Dedifferentiated amniotic fluid mesenchymal stem cell (primary cell): ENCODE measurements at regions not wholly inside any gene's neighbourhood (a gene's known extent, or its start where the extent isn't known, plus 50 kb on each side); places are given as distances from the start of the nearest gene placed in this dataset.
"Not testable (repeated sequence)": the region's sequence is repeated elsewhere in the genome, so short reads cannot be mapped to it uniquely, and the experiment has no call there.

Experiments used
- DNase-seq: peaks from one replicate; pipeline ENCODE4 v3.0.0-alpha.2; 2016; ENCODE audit errors: extremely low spot score

DNA sequence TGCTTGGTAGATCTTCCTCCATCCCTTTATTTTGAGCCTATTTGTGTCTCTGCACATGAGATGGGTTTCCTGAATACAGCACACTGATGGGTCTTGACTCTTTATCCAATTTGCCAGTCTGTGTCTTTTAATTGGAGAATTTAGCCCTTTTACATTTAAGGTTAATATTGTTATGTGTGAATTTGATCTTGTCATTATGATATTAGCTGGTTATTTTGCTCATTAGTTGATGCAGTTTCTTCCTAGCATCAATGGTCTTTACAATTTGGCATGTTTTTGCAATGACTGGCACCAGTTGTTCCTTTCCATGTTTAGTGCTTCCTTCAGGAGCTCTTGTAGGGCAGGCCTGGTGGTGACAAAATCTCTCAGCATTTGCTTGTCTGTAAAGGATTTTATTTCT is 72.4 kb downstream of the HNRNPD start:
- DNase-seq: not testable (repeated sequence)

DNA sequence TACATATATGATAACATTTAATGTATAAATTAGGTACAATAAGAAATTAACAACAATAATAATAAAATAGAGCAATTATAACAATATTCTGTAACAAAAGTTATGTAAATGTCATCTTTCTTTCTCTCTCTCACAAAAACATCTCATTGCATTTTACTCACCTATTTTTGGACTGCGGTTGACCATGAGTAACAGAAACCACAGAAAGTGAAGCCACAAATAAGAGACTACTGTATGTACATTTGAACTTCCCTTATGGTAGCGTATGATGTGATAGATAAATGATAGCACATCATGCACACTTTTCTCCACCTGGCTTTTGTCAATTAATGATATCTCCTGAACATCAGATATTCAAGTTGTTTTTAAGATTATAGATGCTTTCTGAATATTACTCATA is 80.5 kb downstream of the HNRNPD start:
- no peak for DNase-seq

GRCh38 chr4:82287720-82288119 is 86.1 kb downstream of the HNRNPD start:
- no peak for DNase-seq

DNA sequence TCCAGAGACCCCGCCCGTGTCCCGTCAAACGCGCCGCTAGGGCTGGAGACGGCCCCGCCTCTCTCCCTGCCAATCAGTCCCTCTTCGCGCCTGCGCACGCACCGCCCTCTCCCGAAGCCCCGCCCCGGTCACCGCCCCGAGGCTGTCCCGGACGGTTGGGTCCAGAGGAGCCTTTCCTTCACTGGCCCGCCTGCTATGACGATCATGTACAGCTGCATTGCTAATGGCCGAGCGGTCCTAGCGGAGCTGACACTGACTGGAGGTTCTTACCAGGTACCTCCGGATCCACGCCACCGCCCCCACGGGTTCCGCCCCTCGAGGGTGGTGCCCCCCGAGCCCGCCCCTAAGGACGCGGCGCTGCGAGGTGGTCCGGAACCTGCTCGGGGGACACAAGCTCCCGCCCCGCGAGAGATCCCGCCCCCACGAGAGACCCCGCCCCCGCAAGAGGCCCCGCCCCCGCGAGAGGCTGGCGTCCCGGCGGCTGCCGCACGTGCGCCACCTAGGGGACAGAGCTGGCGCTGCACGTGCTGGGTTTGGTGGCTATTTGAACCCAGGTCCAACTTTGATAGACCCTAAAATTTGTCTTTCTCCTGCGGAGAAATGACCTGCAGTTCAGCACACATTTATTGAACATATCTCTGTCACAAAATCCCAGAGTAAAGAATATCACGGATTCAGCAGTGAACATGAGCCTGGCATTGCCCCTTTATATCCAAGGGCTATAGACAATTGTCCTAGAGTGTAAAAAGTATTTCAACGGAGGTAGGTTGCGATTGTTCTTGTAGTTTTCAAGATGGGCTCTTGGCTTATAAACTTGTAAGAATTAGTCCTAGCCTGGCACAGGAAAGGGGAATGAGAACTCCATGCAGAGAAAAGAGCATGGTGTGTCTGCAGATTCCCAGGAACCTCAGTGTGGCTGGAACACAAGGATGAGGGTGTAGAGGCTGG is 88.7 kb downstream of the HNRNPD start:
- peak; percentile 98 for DNase-seq

- no peak for DNase-seq
Measured at GRCh38 chr4:82284475-82284857, 89.3 kb downstream of the HNRNPD start.

- DNase-seq: no peak
Measured at GRCh38 chr4:82282875-82283274, 90.9 kb downstream of the HNRNPD start.

GRCh38 chr4:82279550-82279949 is 94.2 kb downstream of the HNRNPD start:
- not testable (repeated sequence) for DNase-seq

- no peak for DNase-seq
Measured at GRCh38 chr4:82276332-82276640, 97.5 kb downstream of the HNRNPD start.

GRCh38 chr4:82275431-82276331 is 98.1 kb downstream of the HNRNPD start:
- DNase-seq: no peak

GRCh38 chr4:82274700-82275099 is 99.1 kb downstream of the HNRNPD start:
- DNase-seq: not testable (repeated sequence)

DNA sequence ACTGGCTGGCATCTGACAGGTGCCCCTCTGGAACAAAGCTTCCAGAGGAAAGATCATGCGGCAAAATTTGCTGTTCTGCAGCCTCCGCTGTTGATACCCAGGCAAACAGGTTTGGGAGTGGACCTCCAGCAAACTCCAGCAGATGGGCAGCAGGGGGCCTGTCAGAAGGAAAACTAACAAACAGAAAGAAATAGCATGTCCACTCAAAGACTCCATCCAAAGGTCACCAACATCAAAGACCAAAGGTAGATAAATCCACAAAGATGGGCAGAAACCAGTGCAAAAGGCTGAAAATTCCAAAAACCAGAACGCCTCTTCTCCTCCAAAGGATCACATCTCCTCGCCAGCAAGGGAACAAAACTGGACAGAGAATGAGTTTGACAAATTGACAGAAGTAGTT is 101.3 kb downstream of the HNRNPD start:
- not testable (repeated sequence) for DNase-seq

GRCh38 chr4:82271915-82272480 is 101.8 kb downstream of the HNRNPD start:
- not testable (repeated sequence) for DNase-seq

DNA sequence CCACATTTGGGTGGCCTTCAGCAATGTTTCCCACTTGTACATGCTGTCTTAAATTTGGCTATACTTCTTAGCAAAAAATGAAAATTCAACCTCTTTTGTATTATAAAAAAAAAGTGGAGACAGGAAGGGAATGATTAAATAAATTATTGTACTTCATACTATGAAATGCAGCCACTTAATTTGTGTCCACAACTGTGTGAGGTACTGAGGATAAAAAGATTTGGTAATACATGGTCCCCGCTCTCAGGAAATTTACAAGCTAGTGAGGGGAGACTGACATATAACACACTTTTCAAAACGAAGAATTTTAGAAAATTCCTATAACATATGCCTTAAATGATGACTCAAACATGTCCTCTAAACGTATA is 105.0 kb downstream of the HNRNPD start:
- no peak for DNase-seq

DNA sequence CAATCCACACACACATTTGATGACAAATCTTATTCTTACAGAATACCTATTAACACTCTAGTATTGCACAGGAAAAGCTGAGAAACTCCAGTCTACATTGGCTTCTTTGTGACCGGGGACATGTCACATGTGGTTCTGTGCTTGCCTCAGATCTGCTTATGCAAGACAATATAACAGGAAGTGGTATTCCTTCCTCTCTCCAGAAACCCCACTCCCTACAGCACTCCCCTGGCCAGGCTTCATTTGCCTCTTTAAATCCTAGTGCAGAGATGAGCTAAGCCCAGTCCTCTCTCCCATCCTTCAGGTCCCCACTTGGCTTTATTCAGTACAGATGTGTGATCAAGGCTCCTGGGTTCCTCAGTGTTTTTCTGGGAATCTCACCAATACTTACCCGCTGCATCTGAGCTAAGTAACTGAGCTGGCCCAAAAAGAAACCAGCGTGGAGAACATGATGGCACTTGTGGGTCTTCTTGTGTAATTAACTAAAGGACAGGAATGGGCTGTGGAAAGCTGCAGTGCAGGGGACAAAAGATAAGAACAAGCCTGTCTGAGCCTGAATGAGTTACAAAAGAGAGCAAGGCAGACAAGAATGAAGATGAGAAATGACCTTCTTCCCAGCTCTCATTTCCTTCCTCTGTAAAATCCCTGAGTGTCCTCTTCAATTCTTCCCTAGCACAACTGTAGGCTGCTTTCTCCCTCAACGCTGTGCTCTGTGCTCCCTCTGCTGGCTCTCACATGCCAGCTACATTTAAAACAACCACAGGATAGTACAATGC is 105.6 kb downstream of the HNRNPD start:
- DNase-seq: peak; percentile 45

GRCh38 chr4:82267506-82267905 is 106.3 kb downstream of the HNRNPD start:
- DNase-seq: no peak

- DNase-seq: no peak
Measured at GRCh38 chr4:82266345-82266744, 107.4 kb downstream of the HNRNPD start.

DNA sequence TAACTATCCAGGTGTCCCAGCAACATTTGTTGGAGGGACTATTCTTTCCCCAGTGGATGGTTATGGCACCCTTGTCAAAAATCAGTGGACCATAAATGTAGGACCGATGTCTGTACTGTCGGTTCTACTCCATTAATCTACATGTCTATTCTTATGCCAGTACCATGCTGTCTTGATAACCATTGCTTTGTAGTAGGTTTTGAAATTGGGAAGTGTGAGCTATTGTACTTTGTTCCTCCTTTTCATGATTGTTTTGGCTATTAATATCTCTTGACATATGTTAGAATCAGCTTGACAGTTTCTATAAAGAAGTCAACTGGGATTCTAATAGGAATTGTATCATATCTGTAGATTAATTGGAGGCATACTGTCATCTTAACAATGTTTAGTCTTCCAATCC is 112.7 kb downstream of the HNRNPD start:
- no peak for DNase-seq

- DNase-seq: no peak
Measured at GRCh38 chr4:82260632-82261031, 113.2 kb downstream of the HNRNPD start.

- DNase-seq: no peak
Measured at GRCh38 chr4:82256718-82257117, 117.1 kb downstream of the HNRNPD start.

DNA sequence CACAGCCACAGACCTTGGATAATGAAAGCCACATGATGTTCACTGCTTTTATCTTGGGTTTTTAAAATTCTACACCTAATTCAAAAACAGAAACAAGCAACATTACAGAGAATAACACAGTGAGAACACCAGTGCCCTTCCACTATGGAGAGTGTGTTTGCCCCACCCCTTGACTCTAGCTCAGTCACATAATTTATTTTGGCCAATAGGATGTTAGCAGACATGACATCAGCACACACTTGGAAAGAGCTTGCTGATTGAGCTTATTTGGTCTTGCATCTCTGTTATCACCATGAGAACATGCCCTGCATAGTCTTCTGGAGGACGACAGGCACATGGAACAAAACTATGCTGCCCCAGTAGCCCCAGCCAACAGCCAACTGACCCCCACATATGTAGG is 118.1 kb downstream of the HNRNPD start:
- no peak for DNase-seq

GRCh38 chr4:82248903-82249632 is 124.7 kb downstream of the HNRNPD start:
- no peak for DNase-seq
